GM18951 (cell line): ENCODE measurements at regions not wholly inside any gene's neighbourhood (a gene's known extent, or its start where the extent isn't known, plus 50 kb on each side); places are given as distances from the start of the nearest gene placed in this dataset.

Source experiments
- POLR2A ChIP-seq: IDR thresholded peaks from 4 replicates; pipeline ENCODE4 v1.6.1; 2011; ENCODE audit warnings: mild to moderate bottlenecking; ENCODE audit not compliant: insufficient read length, insufficient read depth; ENCODE audit errors: extremely low read depth
- in situ Hi-C: fragments of 300-500 bp; cut with MboI; formaldehyde crosslinking; loops from one replicate; pipeline ENCODE4 v1.12.0; 2022; ENCODE audit warnings: low sequenced_read_pairs, mixed read lengths, inconsistent platforms; ENCODE audit not compliant: unreplicated experiment

GRCh38 chr17:72363089-72363610 lies 242.3 kb downstream of the SOX9 start:
- in situ Hi-C loops = no loop called here
- TF ChIP-seq POLR2A = no peak

DNA sequence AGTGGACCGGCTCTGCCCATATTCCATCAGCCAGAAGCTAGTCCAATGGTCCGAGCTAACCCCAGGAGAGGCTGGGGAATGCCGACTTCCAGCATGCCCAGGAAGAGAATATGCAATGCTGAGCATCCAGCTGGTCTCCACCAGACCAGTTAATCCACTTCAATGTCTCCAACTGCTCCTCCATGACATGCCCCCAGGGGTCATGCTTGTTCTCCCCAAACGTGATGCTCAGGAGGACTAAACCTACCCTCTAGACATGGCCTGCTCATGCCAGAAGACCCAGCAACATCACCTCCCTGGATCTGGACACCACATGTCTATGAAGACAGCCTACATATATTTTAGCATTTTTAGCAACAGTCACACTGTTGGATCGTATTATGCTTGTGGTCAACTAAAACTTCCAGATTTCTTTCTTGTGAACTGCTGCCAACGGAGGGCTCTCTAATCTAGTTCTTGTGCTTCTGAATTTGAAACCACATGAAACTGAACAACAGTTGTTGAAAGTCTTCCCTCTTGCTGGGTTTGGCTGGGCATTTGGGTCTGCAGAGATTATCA lies 245.1 kb downstream of the SOX9 start:
- TF ChIP-seq POLR2A = no peak
- in situ Hi-C loops = no loop called here

GRCh38 chr17:72366626-72367025 lies 245.8 kb downstream of the SOX9 start:
- TF ChIP-seq POLR2A = no peak
- in situ Hi-C loops = no loop called here

GRCh38 chr17:72368191-72368590 lies 247.4 kb downstream of the SOX9 start:
- no peak for TF ChIP-seq POLR2A
- in situ Hi-C loops = no loop called here

- in situ Hi-C loops = no loop called here
- no peak for TF ChIP-seq POLR2A
Measured at GRCh38 chr17:72369366-72369765, 248.5 kb downstream of the SOX9 start.

DNA sequence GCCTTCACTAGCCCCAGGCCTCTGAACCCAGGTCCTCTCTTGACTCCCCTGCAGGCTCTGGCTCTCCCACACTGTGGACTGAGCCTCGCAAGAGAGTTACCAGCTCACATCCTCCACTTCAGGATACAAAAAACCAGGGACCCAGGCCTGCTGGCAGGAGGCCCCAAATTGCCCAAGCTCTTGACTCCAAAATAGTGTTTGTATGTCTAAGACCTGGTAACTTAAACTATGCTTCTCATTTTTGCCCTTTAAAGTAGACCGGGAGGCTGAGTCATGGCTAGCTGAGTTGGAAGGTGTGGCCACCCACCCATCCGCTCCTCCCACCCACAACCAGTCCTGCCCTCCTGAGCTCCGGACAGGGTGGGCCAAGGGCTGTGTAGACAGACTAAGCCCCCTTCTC lies 250.0 kb downstream of the SOX9 start:
- TF ChIP-seq POLR2A = no peak
- in situ Hi-C loops = no loop called here

- in situ Hi-C loops = no loop called here
- no peak for TF ChIP-seq POLR2A
Measured at GRCh38 chr17:72372185-72372584, 251.4 kb downstream of the SOX9 start.

DNA sequence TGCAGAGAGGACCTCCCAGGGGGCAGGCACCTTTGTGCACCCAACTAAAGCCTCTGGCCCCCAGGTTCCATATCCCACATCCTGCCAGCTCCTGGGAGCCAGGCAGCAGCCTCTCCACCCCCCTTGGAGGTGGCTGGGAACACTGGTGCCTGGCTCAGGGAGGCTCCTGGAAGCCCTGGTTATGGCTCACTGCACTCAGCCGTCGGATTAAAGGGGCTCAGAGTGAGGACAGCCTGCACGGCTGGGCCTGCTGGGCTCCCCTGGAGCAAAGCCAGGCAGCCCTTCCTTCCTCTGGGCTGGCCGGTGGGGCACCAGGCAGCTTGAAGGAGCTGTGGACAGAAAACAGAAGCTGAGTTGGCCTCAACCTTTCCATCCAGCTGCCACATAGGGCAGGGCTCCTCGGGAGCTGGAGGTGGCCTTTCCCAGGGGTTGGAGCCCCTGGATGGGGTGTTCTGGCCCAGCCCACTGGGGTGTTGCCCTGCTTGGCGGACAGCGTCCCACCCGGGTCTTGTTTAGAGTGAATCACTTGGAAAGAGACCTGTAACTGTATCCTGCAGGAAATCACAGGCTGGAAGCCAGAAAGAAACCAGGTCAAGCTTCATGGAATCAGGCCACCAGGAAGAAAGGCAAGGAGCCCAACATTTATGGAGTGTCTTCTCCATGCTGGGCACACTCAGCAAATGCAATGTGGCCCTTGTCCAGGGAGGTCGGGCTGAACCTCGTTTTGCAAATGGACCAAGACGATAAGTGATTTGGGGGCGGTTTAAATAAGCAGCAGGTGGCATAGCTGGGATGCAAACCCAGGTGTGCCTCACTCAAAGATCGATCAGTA lies 253.3 kb downstream of the SOX9 start:
- in situ Hi-C loops = no loop called here
- no peak for TF ChIP-seq POLR2A

- in situ Hi-C loops = no loop called here
- no peak for TF ChIP-seq POLR2A
Measured at GRCh38 chr17:72376526-72377345, 255.9 kb downstream of the SOX9 start.

DNA sequence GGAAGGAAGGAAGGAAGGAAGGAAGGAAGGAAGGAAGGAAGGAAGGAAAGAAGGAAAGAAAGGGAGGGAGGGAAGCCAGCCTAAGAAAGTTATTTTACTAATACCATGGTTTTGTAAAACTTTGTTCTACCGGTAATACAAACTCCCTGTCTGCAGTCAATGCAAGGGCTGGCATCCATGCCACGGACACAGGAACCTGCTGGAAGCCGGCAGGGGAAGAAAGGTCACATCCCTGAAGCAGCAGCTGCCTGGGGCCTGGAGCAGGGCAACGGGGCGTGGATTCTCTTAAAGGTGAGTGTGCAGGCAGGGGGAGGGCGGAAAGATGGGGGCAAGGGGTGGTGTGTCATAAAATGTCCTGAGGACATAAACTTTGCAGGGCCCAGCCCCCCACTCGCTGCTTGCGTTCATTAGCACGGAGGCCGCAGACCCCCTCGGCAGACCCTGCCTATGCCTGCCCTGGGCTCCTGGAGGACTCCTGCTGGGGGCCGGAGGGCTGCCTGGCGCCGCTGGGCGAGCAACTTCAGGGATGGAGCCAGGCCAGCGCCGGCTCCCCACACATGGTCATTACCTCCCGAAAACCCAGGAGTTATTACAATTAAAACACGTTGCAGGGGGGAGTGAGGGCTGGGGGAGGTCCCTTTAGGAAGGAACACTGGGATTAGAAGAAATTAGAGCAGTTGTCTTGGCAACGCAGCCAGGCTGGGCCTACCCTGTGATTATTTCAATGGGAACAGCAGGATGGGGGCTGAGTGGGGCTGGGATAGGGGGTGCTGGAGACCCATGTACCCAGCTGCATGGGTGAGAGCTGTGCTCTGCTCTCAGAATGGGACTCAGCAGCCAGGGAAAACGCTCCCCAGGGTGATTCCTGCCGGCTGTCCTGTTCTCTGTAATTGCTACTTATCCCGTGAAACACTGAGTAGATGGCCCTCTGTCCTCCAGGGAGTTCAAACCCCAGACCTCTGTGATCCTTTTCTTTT lies 257.9 kb downstream of the SOX9 start:
- no peak for TF ChIP-seq POLR2A
- in situ Hi-C loops = no loop called here

GRCh38 chr17:72379516-72379915 lies 258.7 kb downstream of the SOX9 start:
- no peak for TF ChIP-seq POLR2A
- in situ Hi-C loops = no loop called here

DNA sequence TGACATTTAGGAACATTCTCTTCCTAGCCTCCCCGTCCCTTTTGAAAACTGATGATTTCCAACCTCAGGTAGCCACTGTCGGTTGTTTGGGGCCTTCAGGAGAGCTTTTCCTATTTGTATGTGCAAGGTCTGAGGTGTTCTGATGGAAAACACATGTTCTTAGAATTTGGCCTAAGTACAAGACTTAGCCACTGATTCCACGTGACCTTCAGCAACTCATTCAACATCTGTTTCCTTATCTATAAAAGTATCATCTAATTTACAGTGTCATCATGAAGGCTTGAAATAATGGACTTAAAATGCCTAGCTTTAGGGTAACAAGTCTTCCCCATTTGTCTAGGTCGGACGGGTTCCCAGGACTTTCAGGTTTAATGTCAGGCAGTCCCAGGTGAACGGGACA lies 259.3 kb downstream of the SOX9 start:
- in situ Hi-C loops = no loop called here
- no peak for TF ChIP-seq POLR2A
